GM12891 (cell line): ENCODE measurements at regions not wholly inside any gene's neighbourhood (a gene's known extent, or its start where the extent isn't known, plus 50 kb on each side); places are given as distances from the start of the nearest gene placed in this dataset.

Experiments
- DNase-seq: peaks from one replicate; pipeline ENCODE4 v3.0.0; 2011; ENCODE audit warnings: low spot score; ENCODE audit not compliant: insufficient read length
- FAIRE-seq: peaks from 2 replicates; lab custom pipeline; 2011; peaks lifted over from hg19 to GRCh38; lab: Jason Lieb, UNC
- PAX5 ChIP-seq: IDR thresholded peaks from 2 replicates; pipeline ENCODE4 v1.6.1; 2011; ENCODE audit warnings: low read length, moderate library complexity, mild to moderate bottlenecking; ENCODE audit not compliant: insufficient read depth, severe bottlenecking
- POLR2A ChIP-seq: IDR thresholded peaks from 2 replicates; pipeline ENCODE4 v1.6.1; 2011; ENCODE audit warnings: low read depth, low read length, control low read depth
- POLR2AphosphoS5 ChIP-seq: IDR thresholded peaks from 2 replicates; pipeline ENCODE4 v1.6.1; 2011; ENCODE audit warnings: low read depth, low read length, control low read depth
- POU2F2 ChIP-seq: IDR thresholded peaks from 2 replicates; pipeline ENCODE4 v1.6.1; 2011; ENCODE audit warnings: low read depth, mild to moderate bottlenecking, control low read depth, low read length, moderate library complexity
- SPI1 ChIP-seq: IDR thresholded peaks from 2 replicates; pipeline ENCODE4 v1.6.1; 2011; ENCODE audit warnings: low read depth, low read length, control low read depth
- TAF1 ChIP-seq: IDR thresholded peaks from 2 replicates; pipeline ENCODE4 v1.6.1; 2011; ENCODE audit warnings: low read depth, low read length, control low read depth

GRCh38 chr6:126516411-126516810, 176.5 kb downstream of the CENPW start:
- FAIRE-seq (no peak), DNase-seq (no peak)
- TF ChIP-seq POLR2A, result no peak
- TF ChIP-seq PAX5, result no peak
- TF ChIP-seq POLR2AphosphoS5, result no peak
- TF ChIP-seq SPI1, result no peak
- no peak for TF ChIP-seq POU2F2
- no peak for TF ChIP-seq TAF1

GRCh38 chr6:126524811-126525326, 185.0 kb downstream of the CENPW start:
- no peak for TF ChIP-seq TAF1
- no peak for FAIRE-seq
- DNase-seq, result no peak

- TF ChIP-seq PAX5 (no peak), SPI1 (no peak), POLR2A (no peak), POU2F2 (no peak), POLR2AphosphoS5 (no peak), TAF1 (no peak)
- FAIRE-seq (no peak), DNase-seq (no peak)
These were observed 186.6 kb downstream of the CENPW start for GRCh38 chr6:126526547-126526946.

- DNase-seq (no peak), FAIRE-seq (no peak)
These were observed 187.2 kb downstream of the CENPW start for GRCh38 chr6:126526996-126527606.

GRCh38 chr6:126529637-126530362, 189.9 kb downstream of the CENPW start:
- DNase-seq, result no peak
- FAIRE-seq, result peak; percentile 60
- no peak for TF ChIP-seq TAF1
- no peak for TF ChIP-seq POU2F2
- TF ChIP-seq POLR2AphosphoS5, result no peak
- no peak for TF ChIP-seq POLR2A
- TF ChIP-seq PAX5, result no peak
- no peak for TF ChIP-seq SPI1

More at GRCh38 chr6:126526996-126527606, 187.2 kb downstream of the CENPW start:
- TF ChIP-seq POLR2AphosphoS5 (no peak), POU2F2 (no peak), TAF1 (no peak), PAX5 (no peak), POLR2A (no peak), SPI1 (no peak)

- FAIRE-seq, result no peak
- DNase-seq, result no peak
- TF ChIP-seq SPI1 (no peak), TAF1 (no peak), POU2F2 (no peak), POLR2A (no peak), POLR2AphosphoS5 (no peak), PAX5 (no peak)
These were observed 190.9 kb downstream of the CENPW start for GRCh38 chr6:126530775-126531174.

- no peak for TF ChIP-seq PAX5
- TF ChIP-seq TAF1, result no peak
- no peak for TF ChIP-seq POLR2A
- TF ChIP-seq SPI1, result no peak
- no peak for TF ChIP-seq POLR2AphosphoS5
- no peak for TF ChIP-seq POU2F2
- DNase-seq, result no peak
- no peak for FAIRE-seq
These were observed 191.4 kb downstream of the CENPW start for GRCh38 chr6:126531286-126531685.

GRCh38 chr6:126531840-126532239, 191.9 kb downstream of the CENPW start:
- DNase-seq (no peak), FAIRE-seq (peak; percentile 83)
- no peak for TF ChIP-seq POLR2AphosphoS5
- TF ChIP-seq SPI1, result no peak
- TF ChIP-seq POLR2A, result no peak
- TF ChIP-seq POU2F2, result no peak

GRCh38 chr6:126534401-126534800, 194.5 kb downstream of the CENPW start:
- DNase-seq, result no peak
- no peak for FAIRE-seq
- no peak for TF ChIP-seq PAX5
- TF ChIP-seq TAF1, result no peak
- no peak for TF ChIP-seq POU2F2
- TF ChIP-seq POLR2A, result no peak
- TF ChIP-seq POLR2AphosphoS5, result no peak
- TF ChIP-seq SPI1, result no peak

GRCh38 chr6:126535138-126535537, 195.2 kb downstream of the CENPW start:
- FAIRE-seq (no peak), DNase-seq (no peak)
- TF ChIP-seq SPI1, result no peak
